ENCODE measurements at regions not wholly inside any gene's neighbourhood (a gene's known extent, or its start where the extent isn't known, plus 50 kb on each side); places are given as distances from the start of the nearest gene placed in this dataset.

DNA sequence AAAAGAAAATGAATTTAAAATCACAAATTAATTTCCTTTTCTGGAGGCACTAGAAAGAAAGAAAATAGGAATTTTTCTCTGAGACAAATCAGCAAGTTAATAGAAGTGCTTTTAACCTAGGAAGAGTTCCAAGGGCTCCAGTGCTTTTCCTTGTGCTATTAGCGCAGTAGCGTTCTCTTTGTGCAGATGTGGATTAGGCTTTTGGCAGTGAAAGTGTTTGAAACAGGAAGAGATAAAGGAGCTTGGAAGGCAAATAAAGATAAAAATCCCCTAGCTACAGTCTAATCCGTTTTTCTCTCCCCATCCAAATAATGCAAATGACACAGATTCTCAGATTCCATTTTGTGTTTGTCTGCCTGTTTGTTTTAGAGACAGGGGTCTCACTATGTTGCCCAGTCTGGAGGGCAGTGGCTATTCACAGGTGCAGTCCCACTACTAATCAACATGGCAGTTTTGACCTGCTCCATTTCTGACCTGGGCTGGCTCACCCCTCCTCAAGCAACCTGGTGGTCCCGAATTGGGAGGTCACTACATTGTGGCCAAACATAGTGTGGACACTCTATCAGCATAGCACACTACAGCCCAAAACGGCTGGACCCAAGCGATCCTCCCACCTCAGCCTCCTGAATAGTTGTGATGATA, 166.1 kb downstream of the PAWR start:
- DNase-seq (no peak), ATAC-seq (peak; percentile 29)
- H3K36me3 ChIP-seq, result no peaks in the 10 kb centered on the region
- H3K4me3 ChIP-seq, result no peak overlapping the region
- TF ChIP-seq, protein P1, sequence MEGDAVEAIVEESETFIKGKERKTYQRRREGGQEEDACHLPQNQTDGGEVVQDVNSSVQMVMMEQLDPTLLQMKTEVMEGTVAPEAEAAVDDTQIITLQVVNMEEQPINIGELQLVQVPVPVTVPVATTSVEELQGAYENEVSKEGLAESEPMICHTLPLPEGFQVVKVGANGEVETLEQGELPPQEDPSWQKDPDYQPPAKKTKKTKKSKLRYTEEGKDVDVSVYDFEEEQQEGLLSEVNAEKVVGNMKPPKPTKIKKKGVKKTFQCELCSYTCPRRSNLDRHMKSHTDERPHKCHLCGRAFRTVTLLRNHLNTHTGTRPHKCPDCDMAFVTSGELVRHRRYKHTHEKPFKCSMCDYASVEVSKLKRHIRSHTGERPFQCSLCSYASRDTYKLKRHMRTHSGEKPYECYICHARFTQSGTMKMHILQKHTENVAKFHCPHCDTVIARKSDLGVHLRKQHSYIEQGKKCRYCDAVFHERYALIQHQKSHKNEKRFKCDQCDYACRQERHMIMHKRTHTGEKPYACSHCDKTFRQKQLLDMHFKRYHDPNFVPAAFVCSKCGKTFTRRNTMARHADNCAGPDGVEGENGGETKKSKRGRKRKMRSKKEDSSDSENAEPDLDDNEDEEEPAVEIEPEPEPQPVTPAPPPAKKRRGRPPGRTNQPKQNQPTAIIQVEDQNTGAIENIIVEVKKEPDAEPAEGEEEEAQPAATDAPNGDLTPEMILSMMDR (IDR thresholded peaks at IDR 0.05), result no peak
- no peaks in the 10 kb centered on the region for H3K27me3 ChIP-seq
- intact Hi-C loops (cut with DNase I), result no loop called here
- H3K9me3 ChIP-seq, result no peaks in the 10 kb centered on the region
- no peaks in the 10 kb centered on the region for H3K4me1 ChIP-seq
- no peak overlapping the region for H3K27ac ChIP-seq

DNA sequence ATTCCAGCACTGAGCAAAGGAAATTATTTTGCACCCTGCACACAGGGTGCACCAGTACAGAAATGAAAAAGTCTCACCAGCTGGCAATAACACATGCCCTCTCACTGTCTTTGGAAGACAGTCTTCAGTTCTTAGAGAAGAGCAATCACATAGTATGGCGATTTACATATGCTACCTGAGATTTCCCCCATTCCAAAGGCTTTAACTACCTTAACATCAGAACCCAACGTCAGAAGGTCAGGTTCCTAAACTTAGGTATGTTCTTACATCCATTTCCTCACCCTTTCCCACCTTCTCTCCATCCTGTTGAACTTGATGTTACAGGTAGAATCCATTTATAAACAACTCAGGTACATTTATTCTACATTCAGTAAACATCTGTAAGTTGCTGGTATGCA, 167.8 kb downstream of the PAWR start:
- TF ChIP-seq, protein P1 (IDR thresholded peaks at IDR 0.05), result no peak
- H3K4me1 ChIP-seq, result no peaks in the 10 kb centered on the region
- DNase-seq (no peak), ATAC-seq (no peak)
- H3K9me3 ChIP-seq, result no peaks in the 10 kb centered on the region
- H3K36me3 ChIP-seq, result no peaks in the 10 kb centered on the region
- no peaks in the 10 kb centered on the region for H3K27me3 ChIP-seq
- H3K4me3 ChIP-seq, result no peak overlapping the region
- H3K27ac ChIP-seq, result no peak overlapping the region
- intact Hi-C loops (cut with DNase I), result no loop called here

DNA sequence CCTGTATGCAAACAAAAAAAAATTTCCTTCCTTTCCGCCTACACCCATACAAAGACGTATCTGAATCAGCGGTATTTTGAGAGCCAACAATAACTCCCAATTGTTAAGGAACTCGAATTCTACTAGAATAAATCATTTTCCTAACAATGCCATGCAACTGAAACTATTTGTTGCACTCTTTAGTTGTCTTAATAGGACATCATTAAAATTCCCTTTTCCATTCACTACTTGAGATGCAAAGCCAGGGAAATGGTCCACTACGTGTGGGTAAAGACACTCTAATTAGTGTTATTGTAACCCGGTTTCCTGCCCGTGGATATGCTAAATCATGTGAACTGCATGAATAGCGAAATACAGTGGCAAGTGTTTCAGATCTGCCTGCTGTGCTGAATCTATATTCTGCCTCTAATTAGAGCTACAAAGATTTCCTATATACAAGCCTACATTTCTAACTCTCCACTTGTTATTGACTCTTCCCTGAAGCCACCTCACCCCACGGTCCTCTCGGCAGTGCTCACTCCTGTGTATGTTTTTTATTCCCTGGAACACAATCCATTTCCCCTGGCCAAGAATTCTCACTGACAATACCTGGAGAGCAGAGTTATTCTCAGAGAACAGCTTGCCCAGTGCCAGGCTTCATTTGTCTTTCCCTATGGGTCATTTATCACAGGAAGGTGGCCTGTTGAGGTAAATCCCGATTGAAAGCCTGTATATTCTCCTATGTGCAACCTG, 168.3 kb downstream of the PAWR start:
- Histone ChIP-seq H3K4me1 (no peaks in the 10 kb centered on the region), H3K27ac (no peak overlapping the region), H3K27me3 (no peaks in the 10 kb centered on the region), H3K4me3 (no peak overlapping the region), H3K36me3 (no peaks in the 10 kb centered on the region), H3K9me3 (no peaks in the 10 kb centered on the region)
- DNase-seq, result no peak
- TF ChIP-seq, protein P1 (IDR thresholded peaks at IDR 0.05), result no peak
- no peak for ATAC-seq
- intact Hi-C loops (cut with DNase I), result no loop called here

DNA sequence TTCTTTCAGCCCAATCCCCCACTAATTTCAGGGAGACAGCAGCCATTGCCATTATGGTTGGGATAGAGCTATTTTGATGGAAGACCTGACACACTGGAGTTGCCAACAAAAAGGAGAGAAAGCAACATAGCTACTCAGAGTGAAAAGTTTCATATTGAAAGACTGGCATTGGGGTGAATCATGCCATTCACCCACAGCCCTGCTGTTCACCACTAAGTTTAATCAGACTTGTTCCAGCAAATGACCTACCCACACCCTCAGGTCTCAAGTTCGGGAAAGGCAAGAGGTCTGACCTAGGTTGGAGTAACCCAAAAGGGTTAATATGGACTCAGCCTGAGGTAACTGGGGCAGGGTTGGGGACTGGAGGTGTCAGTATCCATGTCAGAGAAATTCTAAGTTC, 169.2 kb downstream of the PAWR start:
- H3K27me3 ChIP-seq, result no peaks in the 10 kb centered on the region
- no peaks in the 10 kb centered on the region for H3K36me3 ChIP-seq
- DNase-seq, result no peak
- H3K27ac ChIP-seq, result no peak overlapping the region
- H3K4me1 ChIP-seq, result no peaks in the 10 kb centered on the region
- ATAC-seq, result no peak
- no peaks in the 10 kb centered on the region for H3K9me3 ChIP-seq
- intact Hi-C loops (cut with DNase I), result no loop called here
- H3K4me3 ChIP-seq, result no peak overlapping the region
- TF ChIP-seq, protein P1 (IDR thresholded peaks at IDR 0.05), result no peak

DNA sequence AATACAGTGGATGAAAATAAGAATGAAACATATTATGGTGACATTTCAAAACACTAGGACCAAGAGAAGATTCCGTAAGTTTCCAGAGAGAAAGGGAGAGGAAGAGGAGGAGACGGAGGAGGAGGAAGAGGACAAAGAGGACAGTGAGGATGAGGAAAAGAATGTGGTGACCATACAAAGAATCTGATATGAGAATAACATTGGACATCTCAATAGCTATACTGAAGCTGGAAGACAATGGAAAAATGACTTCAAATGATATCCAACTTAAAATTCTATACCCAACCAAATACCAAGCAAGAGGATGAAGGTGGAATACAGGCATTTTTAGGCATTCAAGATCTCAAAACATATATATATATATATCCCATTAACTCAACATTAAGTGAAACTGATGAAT, 173.4 kb downstream of the PAWR start:
- Histone ChIP-seq H3K4me3 (no peak overlapping the region), H3K27ac (no peak overlapping the region), H3K4me1 (no peaks in the 10 kb centered on the region), H3K36me3 (no peaks in the 10 kb centered on the region), H3K9me3 (peaks cover 0 to 7% of the 10 kb centered on the region in 2 donors), H3K27me3 (no peaks in the 10 kb centered on the region)
- DNase-seq, result no peak
- TF ChIP-seq, protein P1 (IDR thresholded peaks at IDR 0.05), result no peak
- intact Hi-C loops (cut with DNase I), result no loop called here
- ATAC-seq, result no peak
